ENCODE measurements at regions not wholly inside any gene's neighbourhood (a gene's known extent, or its start where the extent isn't known, plus 50 kb on each side); places are given as distances from the start of the nearest gene placed in this dataset.

DNA sequence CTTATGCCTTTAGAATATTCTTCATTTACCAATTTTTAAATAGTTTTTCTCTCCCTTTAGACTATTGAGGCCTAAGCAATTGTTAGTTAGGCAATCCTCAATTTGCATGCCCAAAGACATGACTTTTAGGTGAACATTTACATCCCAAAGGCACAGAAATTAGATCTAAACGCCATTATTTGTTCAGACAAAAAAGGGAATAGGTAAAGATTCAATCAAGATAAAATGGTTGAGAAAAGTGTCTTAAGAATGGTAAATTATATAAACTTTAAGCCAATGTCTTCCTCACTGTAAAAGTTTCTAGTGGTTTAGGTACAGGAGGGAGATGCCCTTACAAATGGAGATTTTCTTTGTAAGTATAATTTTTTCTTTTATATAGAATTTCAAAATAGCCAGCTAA is 50.2 kb upstream of the MME start:
- H3K4me1 Mint-ChIP-seq = no peaks in the 10 kb centered on the region
- peaks cover 6% of the 10 kb centered on the region for H3K9me3 Mint-ChIP-seq
- POLR2A ChIA-PET = no interaction called here
- no peaks in the 10 kb centered on the region for H3K36me3 Mint-ChIP-seq (ENCODE audit: low read depth)
- intact Hi-C loops (cut with micrococcal nuclease) = no loop called here
- CTCF ChIA-PET = no interaction called here
- ATAC-seq (ENCODE audit: low read depth) (no peak), DNase-seq (no peak)
- no peaks in the 10 kb centered on the region for H3K27me3 Mint-ChIP-seq
- TF ChIP-seq, protein P1, sequence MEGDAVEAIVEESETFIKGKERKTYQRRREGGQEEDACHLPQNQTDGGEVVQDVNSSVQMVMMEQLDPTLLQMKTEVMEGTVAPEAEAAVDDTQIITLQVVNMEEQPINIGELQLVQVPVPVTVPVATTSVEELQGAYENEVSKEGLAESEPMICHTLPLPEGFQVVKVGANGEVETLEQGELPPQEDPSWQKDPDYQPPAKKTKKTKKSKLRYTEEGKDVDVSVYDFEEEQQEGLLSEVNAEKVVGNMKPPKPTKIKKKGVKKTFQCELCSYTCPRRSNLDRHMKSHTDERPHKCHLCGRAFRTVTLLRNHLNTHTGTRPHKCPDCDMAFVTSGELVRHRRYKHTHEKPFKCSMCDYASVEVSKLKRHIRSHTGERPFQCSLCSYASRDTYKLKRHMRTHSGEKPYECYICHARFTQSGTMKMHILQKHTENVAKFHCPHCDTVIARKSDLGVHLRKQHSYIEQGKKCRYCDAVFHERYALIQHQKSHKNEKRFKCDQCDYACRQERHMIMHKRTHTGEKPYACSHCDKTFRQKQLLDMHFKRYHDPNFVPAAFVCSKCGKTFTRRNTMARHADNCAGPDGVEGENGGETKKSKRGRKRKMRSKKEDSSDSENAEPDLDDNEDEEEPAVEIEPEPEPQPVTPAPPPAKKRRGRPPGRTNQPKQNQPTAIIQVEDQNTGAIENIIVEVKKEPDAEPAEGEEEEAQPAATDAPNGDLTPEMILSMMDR (IDR thresholded peaks at IDR 0.05) = no peak
- H3K4me3 Mint-ChIP-seq = no peak overlapping the region
- H3K27ac Mint-ChIP-seq = no peak overlapping the region

DNA sequence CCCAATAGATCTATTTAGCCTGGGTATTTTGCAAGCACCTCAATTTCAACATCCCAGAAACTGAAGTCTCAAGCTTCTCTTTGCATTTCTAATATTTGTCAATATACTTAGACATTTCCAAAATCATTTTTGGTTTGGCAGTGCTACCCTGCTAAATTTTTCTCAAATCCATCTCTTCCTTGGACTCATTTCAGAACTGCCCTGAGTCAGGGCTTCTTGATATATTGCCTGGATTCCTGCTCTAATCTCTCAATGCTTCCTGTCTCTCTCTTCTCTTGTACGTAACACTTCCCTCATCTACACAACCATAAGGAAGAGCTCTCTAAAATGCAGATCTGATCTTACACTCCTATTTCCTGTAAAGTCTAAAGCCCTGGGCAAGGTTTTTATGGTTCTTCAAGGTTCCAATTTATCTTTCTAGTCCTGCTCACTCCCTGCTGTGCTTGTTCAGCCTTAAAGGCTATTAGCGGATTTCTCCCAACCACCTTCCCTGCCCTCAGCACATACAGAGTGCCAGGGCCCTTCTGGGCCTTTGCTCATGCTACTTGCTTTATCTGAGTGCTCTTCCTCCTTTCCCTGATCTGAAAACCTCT is 53.0 kb upstream of the MME start:
- Mint-ChIP-seq H3K27me3 (no peaks in the 10 kb centered on the region), H3K4me3 (no peak overlapping the region), H3K27ac (no peak overlapping the region), H3K9me3 (peaks cover 6% of the 10 kb centered on the region), H3K4me1 (no peaks in the 10 kb centered on the region), H3K36me3 (ENCODE audit: low read depth) (no peaks in the 10 kb centered on the region)
- TF ChIP-seq, protein P1 (IDR thresholded peaks at IDR 0.05) = no peak
- CTCF ChIA-PET = no interaction called here
- POLR2A ChIA-PET = no interaction called here
- intact Hi-C loops (cut with micrococcal nuclease) = no loop called here
- DNase-seq = no peak
- ATAC-seq (ENCODE audit: low read depth) = no peak

DNA sequence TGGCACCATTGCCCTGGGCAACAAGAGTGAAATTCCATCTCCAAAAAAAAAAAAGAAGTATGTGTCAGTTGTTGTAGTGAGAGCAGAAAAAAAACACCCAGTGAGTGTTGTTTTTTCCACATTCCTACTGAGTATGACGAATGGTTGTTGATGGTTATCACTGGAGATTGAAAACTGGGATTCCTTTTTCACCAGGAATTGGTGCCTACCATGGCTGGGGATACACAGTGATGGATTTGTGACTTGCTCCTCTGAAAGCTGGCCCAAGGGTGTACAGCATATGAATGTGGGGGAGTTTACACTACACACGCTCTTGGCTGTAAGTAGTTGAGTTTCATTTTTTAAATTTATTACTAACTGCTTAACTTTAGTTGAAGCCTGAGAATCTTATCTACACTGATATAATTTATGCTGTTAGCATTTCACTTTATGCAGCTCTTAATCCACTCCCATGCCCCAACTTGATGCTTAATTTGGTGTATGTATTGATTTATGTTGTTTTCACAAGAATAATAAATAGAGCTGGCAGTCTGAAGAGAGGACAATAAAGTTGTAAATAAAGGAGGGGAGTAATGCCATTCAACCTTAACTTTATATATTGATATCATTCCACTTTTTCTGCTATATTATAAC is 56.0 kb upstream of the MME start:
- H3K4me3 Mint-ChIP-seq = no peak overlapping the region
- H3K36me3 Mint-ChIP-seq (ENCODE audit: low read depth) = no peaks in the 10 kb centered on the region
- intact Hi-C loops (cut with micrococcal nuclease) = no loop called here
- ChIA-PET POLR2A (no interaction called here), CTCF (no interaction called here)
- no peak overlapping the region for H3K27ac Mint-ChIP-seq
- H3K9me3 Mint-ChIP-seq = peaks cover 4% of the 10 kb centered on the region
- H3K27me3 Mint-ChIP-seq = no peaks in the 10 kb centered on the region
- TF ChIP-seq, protein P1 (IDR thresholded peaks at IDR 0.05) = no peak
- DNase-seq (no peak), ATAC-seq (ENCODE audit: low read depth) (no peak)
- no peaks in the 10 kb centered on the region for H3K4me1 Mint-ChIP-seq

DNA sequence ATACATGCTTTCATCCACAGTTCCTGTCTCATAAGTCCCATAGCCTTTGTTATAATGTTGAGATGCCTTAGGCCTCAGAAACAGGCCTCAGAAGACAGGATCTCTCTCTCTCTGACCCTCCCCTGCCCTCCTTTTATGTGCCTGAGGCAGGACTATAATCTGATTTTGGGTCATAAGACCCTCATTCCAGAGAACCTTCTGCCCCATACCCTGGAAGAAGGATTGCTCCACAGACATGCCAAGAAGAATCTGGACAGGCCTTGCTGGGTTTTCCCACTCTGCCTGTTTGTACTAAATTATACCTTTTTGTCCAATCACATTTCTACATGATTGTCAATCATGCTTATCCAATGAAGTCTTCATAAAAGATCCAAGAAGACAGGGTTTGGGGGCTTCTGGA is 57.2 kb upstream of the MME start:
- POLR2A ChIA-PET = no interaction called here
- CTCF ChIA-PET = no interaction called here
- ATAC-seq (ENCODE audit: low read depth) = no peak
- Mint-ChIP-seq H3K4me1 (no peaks in the 10 kb centered on the region), H3K4me3 (no peak overlapping the region), H3K36me3 (ENCODE audit: low read depth) (no peaks in the 10 kb centered on the region), H3K27me3 (no peaks in the 10 kb centered on the region), H3K9me3 (no peaks in the 10 kb centered on the region), H3K27ac (no peak overlapping the region)
- TF ChIP-seq, protein P1 (IDR thresholded peaks at IDR 0.05) = no peak
- DNase-seq = no peak
- intact Hi-C loops (cut with micrococcal nuclease) = no loop called here

DNA sequence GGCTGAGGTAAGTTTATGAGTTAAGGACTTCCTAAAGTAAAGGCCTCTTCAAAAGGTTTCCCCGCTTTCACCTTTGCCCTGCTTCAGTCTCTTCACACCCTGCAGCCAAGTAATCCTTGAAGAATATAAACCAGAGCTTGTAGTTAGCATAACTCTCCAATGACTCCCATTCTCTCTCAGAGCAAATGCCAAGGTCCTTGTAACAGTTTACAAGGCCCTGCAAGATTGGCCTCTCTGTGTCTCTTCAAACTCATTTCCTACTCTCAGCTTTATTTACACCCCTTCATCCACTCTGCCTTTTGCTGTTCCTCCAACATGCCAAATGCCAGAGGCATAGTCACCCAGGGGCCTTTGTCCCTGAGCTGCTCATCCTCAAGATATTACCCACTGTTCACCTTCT is 60.5 kb upstream of the MME start:
- no peak for ATAC-seq (ENCODE audit: low read depth)
- Mint-ChIP-seq H3K27me3 (no peaks in the 10 kb centered on the region), H3K4me3 (no peak overlapping the region), H3K9me3 (no peaks in the 10 kb centered on the region), H3K36me3 (ENCODE audit: low read depth) (no peaks in the 10 kb centered on the region), H3K27ac (no peak overlapping the region), H3K4me1 (no peaks in the 10 kb centered on the region)
- DNase-seq = no peak
- TF ChIP-seq, protein P1 (IDR thresholded peaks at IDR 0.05) = no peak
- ChIA-PET CTCF (no interaction called here), POLR2A (no interaction called here)
- intact Hi-C loops (cut with micrococcal nuclease) = no loop called here

Measured in activated B cell treated with CpG ODN at 0.5 μM for 24 hours (primary cell).